Umbilical cord (tissue), 1 donor: ENCODE measurements at regions not wholly inside any gene's neighbourhood (a gene's known extent, or its start where the extent isn't known, plus 50 kb on each side); places are given as distances from the start of the nearest gene placed in this dataset.
A peak's percentile ranks its signal among the peaks of the same experiment; 100 is the strongest.

ENCODE experiments used
- DNase-seq: peaks from one replicate; pipeline ENCODE4 v3.0.0-alpha.2; 2015; ENCODE audit warnings: low spot score

- DNase-seq = no peak
Measured at GRCh38 chr14:97297100-97297499, 499.9 kb downstream of the VRK1 start.

- DNase-seq = no peak
Measured at GRCh38 chr14:97298331-97298730, 501.1 kb downstream of the VRK1 start.

- DNase-seq = no peak
Measured at GRCh38 chr14:97298736-97299135, 501.6 kb downstream of the VRK1 start.

GRCh38 chr14:97299661-97300060 lies 502.5 kb downstream of the VRK1 start:
- no peak for DNase-seq

- no peak for DNase-seq
Measured at GRCh38 chr14:97301931-97302559, 504.9 kb downstream of the VRK1 start.

GRCh38 chr14:97306133-97306759 lies 509.1 kb downstream of the VRK1 start:
- no peak for DNase-seq

- no peak for DNase-seq
Measured at GRCh38 chr14:97306760-97307246, 509.6 kb downstream of the VRK1 start.

GRCh38 chr14:97311411-97311810 lies 514.2 kb downstream of the VRK1 start:
- no peak for DNase-seq

GRCh38 chr14:97312910-97313309 lies 515.7 kb downstream of the VRK1 start:
- DNase-seq = no peak

GRCh38 chr14:97315790-97316189 lies 518.6 kb downstream of the VRK1 start:
- no peak for DNase-seq

GRCh38 chr14:97318380-97318779 lies 521.2 kb downstream of the VRK1 start:
- no peak for DNase-seq

GRCh38 chr14:97319691-97320090 lies 522.5 kb downstream of the VRK1 start:
- DNase-seq = no peak

- no peak for DNase-seq
Measured at GRCh38 chr14:97328743-97329142, 531.6 kb downstream of the VRK1 start.

GRCh38 chr14:97329701-97330100 lies 532.5 kb downstream of the VRK1 start:
- no peak for DNase-seq

GRCh38 chr14:97331058-97331457 lies 533.9 kb downstream of the VRK1 start:
- no peak for DNase-seq

GRCh38 chr14:97331526-97331925 lies 534.3 kb downstream of the VRK1 start:
- peak; percentile 22 for DNase-seq

- no peak for DNase-seq
Measured at GRCh38 chr14:97336179-97336578, 539.0 kb downstream of the VRK1 start.

GRCh38 chr14:97336816-97337215 lies 539.6 kb downstream of the VRK1 start:
- DNase-seq = no peak

- DNase-seq = no peak
Measured at GRCh38 chr14:97337267-97337666, 540.1 kb downstream of the VRK1 start.

- DNase-seq = no peak
Measured at GRCh38 chr14:97337670-97338069, 540.5 kb downstream of the VRK1 start.

- DNase-seq = no peak
Measured at GRCh38 chr14:97344666-97345065, 547.5 kb downstream of the VRK1 start.

- DNase-seq = no peak
Measured at GRCh38 chr14:97346675-97347074, 549.5 kb downstream of the VRK1 start.

GRCh38 chr14:97349463-97349862 lies 552.3 kb downstream of the VRK1 start:
- DNase-seq = no peak

- DNase-seq = no peak
Measured at GRCh38 chr14:97349946-97350345, 552.8 kb downstream of the VRK1 start.
